WTC11 (cell line): ENCODE measurements at regions not wholly inside any gene's neighbourhood (a gene's known extent, or its start where the extent isn't known, plus 50 kb on each side); places are given as distances from the start of the nearest gene placed in this dataset.

Experiments
- ATAC-seq: fragments of 200-7000 bp; cut with Tn5 transposase; 2 replicates; pipeline ENCODE4 v1.10.0; 2021; ENCODE audit warnings: mild to moderate bottlenecking, moderate library complexity
- CTCF ChIA-PET: fragments of 300-600 bp; sonication (Branson Sonifier 250); formaldehyde crosslinking; loops from one replicate; lab custom pipeline; 2021; ENCODE audit warnings: antibody characterized with exemption; lab: Charles Lee
- POLR2A ChIA-PET: fragments of 350-600 bp; sonication (Branson Sonifier 250); formaldehyde crosslinking; loops from one replicate; lab custom pipeline; 2021; ENCODE audit warnings: antibody characterized with exemption; lab: Charles Lee
- DNase-seq: peaks from one replicate; pipeline ENCODE4 v3.0.0; 2021; ENCODE audit warnings: low spot score
- H3K27ac Mint-ChIP-seq: 2 replicates; pipeline ENCODE4 v1.8.0; 2021; ENCODE audit warnings: mixed read lengths
- H3K27me3 Mint-ChIP-seq: 2 replicates; pipeline ENCODE4 v1.8.0; 2021; ENCODE audit warnings: low read depth, mild to moderate bottlenecking, moderate library complexity, mixed read lengths
- H3K36me3 Mint-ChIP-seq: 2 replicates; pipeline ENCODE4 v1.8.0; 2021; ENCODE audit warnings: mixed read lengths
- H3K4me1 Mint-ChIP-seq: 2 replicates; pipeline ENCODE4 v1.8.0; 2022; ENCODE audit warnings: mixed read lengths
- H3K4me3 Mint-ChIP-seq: 2 replicates; pipeline ENCODE4 v1.8.0; 2021; ENCODE audit warnings: mild to moderate bottlenecking, moderate library complexity, mixed read lengths
- H3K9me3 Mint-ChIP-seq: 2 replicates; pipeline ENCODE4 v1.8.0; 2021; ENCODE audit warnings: mixed read lengths
- AFF4 ChIP-seq: sonication (generic); formaldehyde crosslinking; IDR thresholded peaks from 2 replicates; pipeline ENCODE4 v1.8.1; 2023; ENCODE audit warnings: mild to moderate bottlenecking, missing genetic modification reagents, borderline replicate concordance
- ATF2 ChIP-seq: sonication (generic); formaldehyde crosslinking; IDR thresholded peaks from 2 replicates; pipeline ENCODE4 v1.8.1; 2022; ENCODE audit warnings: low read depth, missing genetic modification reagents, borderline replicate concordance
- ERG ChIP-seq: fragments of 250-450 bp; sonication (Bioruptor Pico); IDR thresholded peaks from 2 replicates; pipeline ENCODE4 v1.8.0; 2021; ENCODE audit warnings: mild to moderate bottlenecking
- GRHL2 ChIP-seq: fragments of 250-450 bp; sonication (Bioruptor Pico); IDR thresholded peaks from 2 replicates; pipeline ENCODE4 v1.8.0; 2022; ENCODE audit warnings: mild to moderate bottlenecking, moderate library complexity; ENCODE audit not compliant: insufficient replicate concordance, severe bottlenecking
- GTF2I ChIP-seq: fragments of 250-450 bp; sonication (Bioruptor Pico); conservative IDR thresholded peaks from 2 replicates; pipeline ENCODE4 v1.4.0; 2021; ENCODE audit warnings: mild to moderate bottlenecking
- JUN ChIP-seq: sonication (generic); formaldehyde crosslinking; IDR thresholded peaks from 2 replicates; pipeline ENCODE4 v1.8.0; 2023; ENCODE audit warnings: mild to moderate bottlenecking, missing genetic modification reagents
- MAX ChIP-seq: sonication (generic); formaldehyde crosslinking; IDR thresholded peaks from 2 replicates; pipeline ENCODE4 v1.8.0; 2022; ENCODE audit warnings: mild to moderate bottlenecking, missing genetic modification reagents
- MLX ChIP-seq: sonication (generic); formaldehyde crosslinking; IDR thresholded peaks from 2 replicates; pipeline ENCODE4 v1.8.1; 2023; ENCODE audit warnings: mild to moderate bottlenecking, missing genetic modification reagents, moderate library complexity
- OVOL2 ChIP-seq: fragments of 250-450 bp; sonication (Bioruptor Pico); IDR thresholded peaks from 2 replicates; pipeline ENCODE4 v1.9.0; 2021; ENCODE audit warnings: mild to moderate bottlenecking, borderline replicate concordance
- SMAD4 ChIP-seq: sonication (generic); formaldehyde crosslinking; IDR thresholded peaks from 2 replicates; pipeline ENCODE4 v1.8.0; 2022; ENCODE audit warnings: mild to moderate bottlenecking, missing genetic modification reagents
- SOX15 ChIP-seq: fragments of 250-450 bp; sonication (Bioruptor Pico); IDR thresholded peaks from 2 replicates; pipeline ENCODE4 v1.9.0; 2021; ENCODE audit warnings: mild to moderate bottlenecking
- SP1 ChIP-seq: sonication (generic); formaldehyde crosslinking; conservative IDR thresholded peaks from 2 replicates; pipeline ENCODE4 v1.8.1; 2022; ENCODE audit warnings: missing genetic modification reagents
- TCF7 ChIP-seq: sonication (generic); formaldehyde crosslinking; IDR thresholded peaks from 2 replicates; pipeline ENCODE4 v1.8.0; 2022; ENCODE audit warnings: mild to moderate bottlenecking, low read depth, missing genetic modification reagents, moderate library complexity
- USF2 ChIP-seq: sonication (generic); formaldehyde crosslinking; IDR thresholded peaks from 2 replicates; pipeline ENCODE4 v1.8.1; 2023; ENCODE audit warnings: mild to moderate bottlenecking, missing genetic modification reagents, moderate library complexity
- ZBTB43 ChIP-seq: sonication (generic); formaldehyde crosslinking; IDR thresholded peaks from 2 replicates; pipeline ENCODE4 v1.8.1; 2023; ENCODE audit warnings: mild to moderate bottlenecking, missing genetic modification reagents
- ZNF121 ChIP-seq: sonication (generic); formaldehyde crosslinking; IDR thresholded peaks from 2 replicates; pipeline ENCODE4 v1.8.0; 2023; ENCODE audit warnings: missing genetic modification reagents
- ZNF138 ChIP-seq: sonication (generic); formaldehyde crosslinking; conservative IDR thresholded peaks from 2 replicates; pipeline ENCODE4 v1.8.1; 2022; ENCODE audit warnings: mild to moderate bottlenecking, moderate library complexity, missing genetic modification reagents
- ZNF396 ChIP-seq: fragments of 250-450 bp; sonication (Bioruptor Pico); IDR thresholded peaks from 2 replicates; pipeline ENCODE4 v1.8.0; 2021; ENCODE audit warnings: mild to moderate bottlenecking, moderate library complexity, borderline replicate concordance
- ZNF423 ChIP-seq: fragments of 250-450 bp; sonication (Bioruptor Pico); IDR thresholded peaks from 2 replicates; pipeline ENCODE4 v2.1.2; 2022; ENCODE audit warnings: mild to moderate bottlenecking, moderate library complexity
- ZNF532 ChIP-seq: fragments of 250-450 bp; sonication (Bioruptor Pico); IDR thresholded peaks from 2 replicates; pipeline ENCODE4 v1.9.0; 2021; ENCODE audit warnings: mild to moderate bottlenecking, borderline replicate concordance

GRCh38 chr16:13378151-13378550 is 476.8 kb downstream of the SHISA9 start (continued):
- no peak for TF ChIP-seq ZNF532 (CRISPR knock-in tag)
- TF ChIP-seq, all 79 proteins: peak for 0

- no peak overlapping the region for H3K27ac Mint-ChIP-seq
- ChIA-PET POLR2A (interaction anchor here (1.1 to 1.7 kb wide), 2 partner anchors 11 to 18 kb away, joined by 3 to 4 read pairs; no protein-coding TSS in a partner anchor), CTCF (no interaction called here)
- no peak for DNase-seq
- H3K9me3 Mint-ChIP-seq: peaks cover 48% of the 10 kb centered on the region
- H3K36me3 Mint-ChIP-seq: peaks cover 49% of the 10 kb centered on the region
- H3K4me3 Mint-ChIP-seq: no peak overlapping the region
- H3K4me1 Mint-ChIP-seq: peaks cover 9% of the 10 kb centered on the region
- ATAC-seq: no peak
- H3K27me3 Mint-ChIP-seq: no peaks in the 10 kb centered on the region
- TF ChIP-seq USF2 (CRISPR knock-in tag) (no peak), AFF4 (no peak), ZNF396 (no peak), ATF2 (CRISPR knock-in tag) (no peak), SOX15 (CRISPR knock-in tag) (no peak), SMAD4 (CRISPR knock-in tag) (no peak), GRHL2 (no peak), ZBTB43 (CRISPR knock-in tag) (no peak), ZNF121 (CRISPR knock-in tag) (no peak), JUN (CRISPR knock-in tag) (no peak), GTF2I (CRISPR knock-in tag) (no peak), ZNF138 (no peak), TCF7 (CRISPR knock-in tag) (no peak), MLX (CRISPR knock-in tag) (no peak), ERG (no peak), SP1 (CRISPR knock-in tag) (no peak), MAX (CRISPR knock-in tag) (no peak), ZNF423 (CRISPR knock-in tag) (no peak), OVOL2 (CRISPR knock-in tag) (no peak)
Measured at GRCh38 chr16:13379266-13379665, 477.9 kb downstream of the SHISA9 start.
